ENCODE measurements at regions not wholly inside any gene's neighbourhood (a gene's known extent, or its start where the extent isn't known, plus 50 kb on each side); places are given as distances from the start of the nearest gene placed in this dataset.

GRCh38 chr7:155402941-155403340 is 55.0 kb upstream of the EN2 start:
- Histone ChIP-seq H3K4me1 (no peaks in the 10 kb centered on the region), H3K4me3 (no peak overlapping the region), H3K9me3 (no peaks in the 10 kb centered on the region), H3K36me3 (no peaks in the 10 kb centered on the region), H3K27ac (no peak overlapping the region), H3K27me3 (ENCODE audit: low read depth) (peaks cover 45% of the 10 kb centered on the region)
- intact Hi-C loops (cut with DNase I), result no loop called here
- no peak for TF ChIP-seq CTCF (IDR thresholded peaks at IDR 0.05)
- no peak for ATAC-seq
- no peak for DNase-seq

DNA sequence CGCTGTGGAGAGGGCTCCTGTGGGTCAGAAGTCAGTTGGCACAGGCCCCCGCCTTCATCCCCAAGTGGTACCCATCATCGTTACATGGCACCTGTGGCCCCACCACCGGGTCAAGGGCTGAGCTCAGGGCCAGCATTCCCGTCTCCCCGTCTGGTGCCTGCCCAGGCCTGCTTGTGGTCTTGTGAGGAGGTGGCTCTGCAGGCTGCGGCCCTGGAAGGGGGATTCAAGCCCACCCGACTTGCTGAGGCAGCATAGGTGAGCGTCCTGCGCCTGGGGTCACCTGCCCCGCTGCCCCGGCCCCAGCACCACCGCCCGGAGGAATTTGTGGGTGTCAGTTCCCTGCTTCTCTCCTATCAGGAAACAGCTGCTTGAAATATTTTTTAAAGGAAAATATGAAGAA is 53.0 kb upstream of the EN2 start:
- TF ChIP-seq CTCF (IDR thresholded peaks at IDR 0.05), result no peak
- no peak for ATAC-seq
- intact Hi-C loops (cut with DNase I), result no loop called here
- no peak overlapping the region for H3K4me3 ChIP-seq
- H3K9me3 ChIP-seq, result no peaks in the 10 kb centered on the region
- no peaks in the 10 kb centered on the region for H3K4me1 ChIP-seq
- H3K36me3 ChIP-seq, result no peaks in the 10 kb centered on the region
- DNase-seq, result no peak
- H3K27ac ChIP-seq, result no peak overlapping the region
- peaks cover 54% of the 10 kb centered on the region for H3K27me3 ChIP-seq (ENCODE audit: low read depth)

DNA sequence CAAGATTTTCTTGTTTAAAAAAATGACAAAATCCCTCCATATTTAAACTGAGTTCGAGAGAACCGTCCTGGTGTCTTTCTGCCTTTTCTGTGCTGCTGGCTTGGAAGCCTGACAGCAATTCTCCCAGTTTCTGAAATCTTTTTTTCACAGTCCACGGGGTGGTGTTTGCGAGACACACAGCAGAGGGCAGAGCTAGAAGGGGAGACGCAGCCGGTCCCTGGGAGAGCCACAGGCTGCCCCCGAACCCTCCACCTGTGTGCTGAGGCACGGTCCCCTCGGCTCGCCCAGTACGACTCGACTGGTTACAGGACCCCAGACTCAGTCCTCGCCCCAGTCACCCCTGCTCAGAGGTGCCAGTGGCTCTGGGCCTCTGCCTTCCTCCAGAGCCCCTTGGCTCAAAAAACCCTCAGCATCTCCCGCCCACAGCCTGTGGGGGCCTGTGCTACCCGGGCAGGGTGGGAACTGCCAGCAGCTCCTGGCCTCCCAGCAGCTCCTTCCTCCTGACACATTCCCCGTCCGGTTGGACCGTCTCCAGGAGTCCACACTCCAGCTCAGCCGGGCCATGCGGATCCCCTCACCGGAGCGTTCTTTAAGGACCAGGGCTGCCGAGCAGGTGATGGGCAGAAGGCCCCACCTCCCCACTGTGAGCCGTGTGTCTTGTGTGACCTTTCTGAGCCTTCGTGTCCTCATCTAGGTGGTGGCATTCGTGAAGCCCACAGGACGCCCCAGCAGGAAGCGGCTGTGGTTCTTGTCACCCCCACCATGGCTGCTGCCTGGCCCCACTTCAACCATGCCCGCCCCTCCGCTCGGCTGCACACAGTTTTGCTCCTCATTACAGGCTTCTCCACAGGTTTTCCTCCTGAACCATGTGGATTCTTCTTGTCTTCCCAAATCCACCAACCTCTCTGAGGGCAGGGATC is 52.3 kb upstream of the EN2 start:
- Histone ChIP-seq H3K9me3 (no peaks in the 10 kb centered on the region), H3K27ac (no peak overlapping the region), H3K36me3 (no peaks in the 10 kb centered on the region), H3K4me3 (no peak overlapping the region), H3K4me1 (no peaks in the 10 kb centered on the region), H3K27me3 (ENCODE audit: low read depth) (peaks cover 61% of the 10 kb centered on the region)
- DNase-seq (no peak), ATAC-seq (no peak)
- intact Hi-C loops (cut with DNase I), result no loop called here
- no peak for TF ChIP-seq CTCF (IDR thresholded peaks at IDR 0.05)

- no peaks in the 10 kb centered on the region for H3K4me1 ChIP-seq
These were observed 50.1 kb upstream of the EN2 start for GRCh38 chr7:155407799-155408198.

More at GRCh38 chr7:155407799-155408198, 50.1 kb upstream of the EN2 start:
- Histone ChIP-seq H3K27ac (no peak overlapping the region), H3K4me3 (no peak overlapping the region), H3K36me3 (no peaks in the 10 kb centered on the region), H3K27me3 (ENCODE audit: low read depth) (peaks cover 59% of the 10 kb centered on the region), H3K9me3 (no peaks in the 10 kb centered on the region)
- no peak for TF ChIP-seq CTCF (IDR thresholded peaks at IDR 0.05)
- DNase-seq, result no peak
- intact Hi-C loops (cut with DNase I), result no loop called here
- no peak for ATAC-seq

All from lower lobe of right lung (tissue), 2 donors.